ENCODE measurements at regions not wholly inside any gene's neighbourhood (a gene's known extent, or its start where the extent isn't known, plus 50 kb on each side); places are given as distances from the start of the nearest gene placed in this dataset.

GRCh38 chr1:193552274-193552673 lies 365.9 kb upstream of the B3GALT2 start:
- TF ChIP-seq CTCF (IDR thresholded peaks at IDR 0.05; ENCODE audit: insufficient read depth, low read length) (no peak), POLR2AphosphoS5 (IDR thresholded peaks at IDR 0.05; ENCODE audit: low read depth) (no peak)

All from HL-60 (cell line).